H54 (cell line): ENCODE measurements at regions not wholly inside any gene's neighbourhood (a gene's known extent, or its start where the extent isn't known, plus 50 kb on each side); places are given as distances from the start of the nearest gene placed in this dataset.

ENCODE experiments used
- DNase-seq: peaks from one replicate; pipeline ENCODE4 v3.0.0; 2011; ENCODE audit warnings: low spot score, mixed read lengths; ENCODE audit not compliant: insufficient read length
- FAIRE-seq: peaks from 3 replicates; lab custom pipeline; 2011; peaks lifted over from hg19 to GRCh38; lab: Jason Lieb, UNC
- POLR2A ChIP-seq: IDR thresholded peaks from 2 replicates; pipeline ENCODE4 v1.6.1; 2011; ENCODE audit warnings: low read depth, mild to moderate bottlenecking, low read length

DNA sequence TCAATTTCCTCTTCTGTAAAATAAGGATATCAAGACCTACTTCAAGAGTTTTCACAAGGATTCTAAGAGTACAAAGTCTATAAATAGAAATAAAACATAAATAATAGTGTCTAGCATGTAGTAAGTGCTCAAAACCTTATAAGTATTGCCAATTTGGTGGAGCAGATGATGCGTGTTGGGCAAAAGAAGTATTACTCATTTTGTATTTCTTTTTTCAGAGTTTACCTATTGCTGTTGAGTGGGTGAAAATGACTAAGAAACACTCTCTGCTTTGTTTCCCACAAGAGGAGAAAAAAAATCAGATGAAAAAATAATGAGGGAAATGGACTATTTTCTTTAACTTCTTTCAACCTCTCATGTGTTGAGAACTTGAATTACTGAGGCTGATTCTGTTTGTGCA is 103.3 kb upstream of the KCNK2 start:
- DNase-seq, result no peak
- FAIRE-seq, result no peak
- no peak for TF ChIP-seq POLR2A

DNA sequence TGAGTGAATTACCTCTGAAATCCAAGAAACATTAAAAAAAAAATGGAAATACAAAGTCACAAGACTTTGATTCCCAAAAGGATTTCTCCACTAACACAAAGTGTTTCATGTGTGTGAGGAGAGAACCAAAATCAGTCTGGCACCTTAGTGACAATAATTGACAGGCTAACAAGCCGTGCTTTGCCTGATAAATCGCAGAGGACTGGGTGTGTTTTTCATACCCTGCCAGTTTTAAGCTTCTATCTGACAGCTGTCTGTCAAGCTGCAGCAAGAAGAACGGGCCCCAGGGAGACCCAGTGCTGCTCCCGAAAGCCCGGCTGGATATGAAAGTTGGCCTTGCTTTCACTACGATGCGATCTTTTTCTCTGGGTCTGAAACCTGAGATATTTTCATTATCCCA is 101.6 kb upstream of the KCNK2 start:
- TF ChIP-seq POLR2A, result no peak
- no peak for DNase-seq
- no peak for FAIRE-seq

- no peak for TF ChIP-seq POLR2A
- no peak for DNase-seq
- FAIRE-seq, result no peak
These were observed 99.2 kb upstream of the KCNK2 start for GRCh38 chr1:214983126-214983869.

- no peak for FAIRE-seq
- DNase-seq, result no peak
- no peak for TF ChIP-seq POLR2A
These were observed 93.2 kb upstream of the KCNK2 start for GRCh38 chr1:214989341-214989740.

GRCh38 chr1:214990619-214991018 is 91.9 kb upstream of the KCNK2 start:
- no peak for TF ChIP-seq POLR2A
- DNase-seq, result peak; percentile 44

DNA sequence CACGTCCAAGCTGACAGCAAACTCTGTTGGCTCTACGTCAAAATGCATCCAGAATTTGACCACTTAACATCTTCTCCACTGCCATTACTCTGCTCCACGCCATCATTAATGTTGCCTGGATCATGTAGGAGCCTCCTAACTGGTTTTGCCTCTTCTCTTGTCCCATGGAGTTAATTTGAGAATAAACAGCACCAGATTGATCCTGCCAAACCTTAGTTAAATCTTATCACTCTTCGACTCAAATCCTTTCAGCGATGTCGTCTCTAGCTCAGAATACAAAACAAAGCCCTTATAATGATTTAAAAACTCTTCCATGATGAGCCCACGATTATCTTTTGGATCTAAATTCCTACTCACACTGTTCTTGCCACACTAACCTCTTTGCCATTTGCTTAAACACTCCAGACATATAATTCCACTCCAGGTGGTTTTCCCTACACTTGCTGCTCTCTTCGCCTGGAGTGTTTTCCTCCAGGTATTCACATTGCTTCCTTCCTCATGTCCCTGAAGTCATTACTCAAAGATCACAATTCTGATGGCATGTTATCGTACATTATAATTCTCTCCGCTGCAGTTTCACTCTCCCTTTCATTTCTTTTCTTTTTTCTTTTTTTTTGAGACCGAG is 90.7 kb upstream of the KCNK2 start:
- FAIRE-seq (no peak), DNase-seq (no peak)
- TF ChIP-seq POLR2A, result no peak

More at GRCh38 chr1:214990619-214991018, 91.9 kb upstream of the KCNK2 start:
- peak; percentile 96 for FAIRE-seq

GRCh38 chr1:214993419-214993818 is 89.1 kb upstream of the KCNK2 start:
- DNase-seq, result no peak
- no peak for FAIRE-seq
- TF ChIP-seq POLR2A, result no peak

- no peak for FAIRE-seq
- TF ChIP-seq POLR2A, result no peak
- DNase-seq, result no peak
These were observed 84.9 kb upstream of the KCNK2 start for GRCh38 chr1:214997685-214998084.

- DNase-seq, result no peak
These were observed 81.0 kb upstream of the KCNK2 start for GRCh38 chr1:215001419-215002021.

GRCh38 chr1:215002471-215002870 is 80.1 kb upstream of the KCNK2 start:
- no peak for FAIRE-seq
- no peak for DNase-seq
- no peak for TF ChIP-seq POLR2A

More at GRCh38 chr1:215001419-215002021, 81.0 kb upstream of the KCNK2 start:
- FAIRE-seq, result no peak
- no peak for TF ChIP-seq POLR2A

- FAIRE-seq (no peak), DNase-seq (no peak)
- no peak for TF ChIP-seq POLR2A
These were observed 78.9 kb upstream of the KCNK2 start for GRCh38 chr1:215003686-215004085.

DNA sequence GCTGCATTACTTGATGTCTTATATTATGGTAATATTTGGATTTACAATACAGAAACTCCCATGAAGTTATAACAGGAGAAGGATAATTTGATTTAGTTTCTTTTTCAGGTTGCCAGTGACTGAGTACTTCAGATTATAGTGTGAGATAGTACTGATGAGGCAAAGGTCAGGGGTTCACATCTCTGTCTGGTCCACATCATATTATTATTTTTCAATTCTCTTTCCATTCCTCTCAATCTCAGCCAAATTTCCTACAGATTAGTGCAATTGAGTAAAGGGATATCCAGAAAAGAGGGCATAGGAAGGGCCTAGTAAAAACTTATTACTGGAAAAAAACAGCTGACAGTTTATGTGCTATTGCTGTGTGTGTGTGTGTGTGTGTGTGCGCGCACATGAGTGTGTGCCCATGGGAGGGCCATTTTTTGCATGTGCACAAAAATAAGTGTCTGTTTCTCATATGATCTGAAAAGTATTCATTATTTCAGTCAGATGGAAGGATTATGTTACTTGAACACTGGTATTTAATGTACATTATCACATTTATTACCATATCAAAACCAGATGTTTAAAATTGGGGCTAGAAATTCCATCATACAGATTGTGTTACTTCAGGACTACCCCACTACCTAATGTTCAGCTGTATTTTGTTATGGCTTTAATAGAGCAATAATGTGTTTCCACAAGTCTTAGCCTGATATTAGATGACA is 78.3 kb upstream of the KCNK2 start:
- FAIRE-seq (no peak), DNase-seq (no peak)
- TF ChIP-seq POLR2A, result no peak

DNA sequence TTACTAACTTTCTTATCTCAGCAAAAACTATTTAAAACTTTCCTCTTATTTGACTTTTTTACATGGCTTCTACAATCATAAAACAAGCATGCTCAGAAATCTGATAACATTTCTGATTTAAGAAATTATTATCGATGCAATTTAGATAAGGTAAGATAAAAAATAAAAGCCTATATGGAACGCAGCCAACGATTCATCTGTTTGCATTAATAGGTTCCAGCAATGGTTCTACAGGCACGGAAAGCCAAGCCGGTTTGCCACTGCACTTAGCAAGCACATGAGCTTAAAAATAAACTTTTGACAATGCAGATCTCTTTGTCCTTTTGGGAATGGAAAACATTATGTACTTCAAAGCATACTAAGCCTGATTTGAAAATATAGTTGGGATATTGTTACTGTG is 77.5 kb upstream of the KCNK2 start:
- FAIRE-seq (no peak), DNase-seq (no peak)
- no peak for TF ChIP-seq POLR2A
